ENCODE measurements at regions not wholly inside any gene's neighbourhood (a gene's known extent, or its start where the extent isn't known, plus 50 kb on each side); places are given as distances from the start of the nearest gene placed in this dataset.

DNA sequence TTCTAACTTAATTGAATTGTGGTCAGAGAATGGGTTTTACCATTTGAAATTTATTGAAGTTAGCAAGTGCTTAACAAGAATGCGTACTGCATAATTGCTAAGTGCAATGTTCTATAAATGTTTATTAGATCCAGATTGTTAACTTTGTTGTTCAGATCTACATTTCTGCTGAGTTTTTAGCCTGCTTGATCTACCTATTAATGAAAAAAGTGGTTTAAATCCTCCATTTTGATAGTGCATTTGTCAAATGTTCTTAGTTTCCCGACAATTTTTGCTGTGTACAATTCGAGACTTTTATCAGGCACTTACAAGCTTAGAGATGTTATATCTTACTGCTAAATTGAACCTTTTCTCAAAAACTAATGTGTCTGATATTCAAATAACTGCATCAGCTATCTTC is 156.4 kb upstream of the ADCY1 start:
- WGBS (ENCODE audit: extremely low coverage, insufficient read length, low lambda C conversion rate): no CpG with 5 or more reads among the region's 3 CpGs
- TF ChIP-seq, protein P1, sequence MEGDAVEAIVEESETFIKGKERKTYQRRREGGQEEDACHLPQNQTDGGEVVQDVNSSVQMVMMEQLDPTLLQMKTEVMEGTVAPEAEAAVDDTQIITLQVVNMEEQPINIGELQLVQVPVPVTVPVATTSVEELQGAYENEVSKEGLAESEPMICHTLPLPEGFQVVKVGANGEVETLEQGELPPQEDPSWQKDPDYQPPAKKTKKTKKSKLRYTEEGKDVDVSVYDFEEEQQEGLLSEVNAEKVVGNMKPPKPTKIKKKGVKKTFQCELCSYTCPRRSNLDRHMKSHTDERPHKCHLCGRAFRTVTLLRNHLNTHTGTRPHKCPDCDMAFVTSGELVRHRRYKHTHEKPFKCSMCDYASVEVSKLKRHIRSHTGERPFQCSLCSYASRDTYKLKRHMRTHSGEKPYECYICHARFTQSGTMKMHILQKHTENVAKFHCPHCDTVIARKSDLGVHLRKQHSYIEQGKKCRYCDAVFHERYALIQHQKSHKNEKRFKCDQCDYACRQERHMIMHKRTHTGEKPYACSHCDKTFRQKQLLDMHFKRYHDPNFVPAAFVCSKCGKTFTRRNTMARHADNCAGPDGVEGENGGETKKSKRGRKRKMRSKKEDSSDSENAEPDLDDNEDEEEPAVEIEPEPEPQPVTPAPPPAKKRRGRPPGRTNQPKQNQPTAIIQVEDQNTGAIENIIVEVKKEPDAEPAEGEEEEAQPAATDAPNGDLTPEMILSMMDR (conservative IDR thresholded peaks at IDR 0.05): no peak

More for the DNA sequence above, 156.4 kb upstream of the ADCY1 start:
- no peak overlapping the region for H3K9ac ChIP-seq (ENCODE audit: extremely low read depth, insufficient read length, low read length)
- no peak overlapping the region for H2BK12ac ChIP-seq (ENCODE audit: insufficient read length, low read depth, low read length)
- no peak overlapping the region for H4K5ac ChIP-seq (ENCODE audit: insufficient read length, low read depth, low read length)
- H2BK15ac ChIP-seq (ENCODE audit: low read depth, low read length): no peak overlapping the region
- H3K56ac ChIP-seq (ENCODE audit: insufficient read length, low read depth, low read length): no peak overlapping the region
- no peaks in the 10 kb centered on the region for H3K79me2 ChIP-seq (ENCODE audit: insufficient read depth, low read length)
- H3K14ac ChIP-seq (ENCODE audit: insufficient read depth, low read length): no peak overlapping the region
- H2AFZ ChIP-seq (ENCODE audit: low read length): no peak overlapping the region
- no peak overlapping the region for H3K18ac ChIP-seq (ENCODE audit: insufficient read length, low read depth, low read length)
- H3K36me3 Mint-ChIP-seq (ENCODE audit: insufficient read depth in 1 of 3, low read depth in 3 of 3): no peaks in the 10 kb centered on the region
- H3K4me2 ChIP-seq (ENCODE audit: insufficient read depth, insufficient read length, low read length): no peak overlapping the region
- H3K23ac ChIP-seq (ENCODE audit: insufficient read length, low read depth, low read length): no peak overlapping the region
- H2BK20ac ChIP-seq (ENCODE audit: low read depth, low read length, poor library complexity, severe bottlenecking): no peak overlapping the region
- H2AK5ac ChIP-seq (ENCODE audit: insufficient read length, low read length): no peak overlapping the region
- no peaks in the 10 kb centered on the region for H3K27me3 Mint-ChIP-seq (ENCODE audit: low read depth)
- no peaks in the 10 kb centered on the region for H3K27me3 ChIP-seq (ENCODE audit: insufficient read depth, low read length)
- no peak overlapping the region for H2BK5ac ChIP-seq (ENCODE audit: insufficient read length, low read length)
- no peaks in the 10 kb centered on the region for H3K4me1 ChIP-seq (ENCODE audit: insufficient read depth, low read length)
- no peak overlapping the region for H3K27ac Mint-ChIP-seq
- H2BK120ac ChIP-seq (ENCODE audit: low read depth, low read length, poor library complexity, severe bottlenecking): no peak overlapping the region
- no peak overlapping the region for H4K91ac ChIP-seq (ENCODE audit: insufficient read length, low read depth, low read length)
- H3K23me2 ChIP-seq (ENCODE audit: insufficient read length, low read depth, low read length, poor library complexity, severe bottlenecking): no peaks in the 10 kb centered on the region
- H3T11ph ChIP-seq (ENCODE audit: low read length): no peak overlapping the region
- no peak for DNase-seq
- no peaks in the 10 kb centered on the region for H3K79me1 ChIP-seq (ENCODE audit: insufficient read depth, low read depth, low read length, poor library complexity, severe bottlenecking)
- no peak overlapping the region for H3K4me3 Mint-ChIP-seq
- H3K4me1 Mint-ChIP-seq: no peaks in the 10 kb centered on the region
- no peak overlapping the region for H4K8ac ChIP-seq (replicated peaks; ENCODE audit: insufficient read length, low read depth, low read length)
- no peak overlapping the region for H3K4ac ChIP-seq (ENCODE audit: low read depth, low read length)
- no peak overlapping the region for H3K27ac ChIP-seq (ENCODE audit: insufficient read length, low read depth, low read length)
- H4K20me1 ChIP-seq (ENCODE audit: control insufficient read depth, insufficient read depth, insufficient read length): no peaks in the 10 kb centered on the region
- no peaks in the 10 kb centered on the region; a peak in 2 of 5 replicates for H3K9me3 Mint-ChIP-seq
- no peaks in the 10 kb centered on the region for H3K9me3 ChIP-seq (ENCODE audit: control insufficient read depth, low read depth, low read length)
